Muscle of arm (tissue), 1 donor: ENCODE measurements at regions not wholly inside any gene's neighbourhood (a gene's known extent, or its start where the extent isn't known, plus 50 kb on each side); places are given as distances from the start of the nearest gene placed in this dataset.
"Not testable (repeated sequence)": the region's sequence is repeated elsewhere in the genome, so short reads cannot be mapped to it uniquely, and the experiment has no call there.

Experiments
- DNase-seq: peaks from one replicate; pipeline ENCODE4 v3.0.0-alpha.2; 2013

- no peak for DNase-seq
Observed at GRCh38 chr6:48613231-48613949, 502.4 kb upstream of the PTCHD4 start.

- DNase-seq = no peak
Observed at GRCh38 chr6:48611332-48611731, 500.3 kb upstream of the PTCHD4 start.

GRCh38 chr6:48610846-48611245 lies 499.8 kb upstream of the PTCHD4 start:
- no peak for DNase-seq

GRCh38 chr6:48606618-48607017 lies 495.6 kb upstream of the PTCHD4 start:
- DNase-seq = no peak

- DNase-seq = no peak
Observed at GRCh38 chr6:48597951-48598350, 487.0 kb upstream of the PTCHD4 start.

- no peak for DNase-seq
Observed at GRCh38 chr6:48596830-48597229, 485.8 kb upstream of the PTCHD4 start.

GRCh38 chr6:48591158-48591557 lies 480.2 kb upstream of the PTCHD4 start:
- not testable (repeated sequence) for DNase-seq

GRCh38 chr6:48584846-48585245 lies 473.8 kb upstream of the PTCHD4 start:
- DNase-seq = no peak

GRCh38 chr6:48570656-48571055 lies 459.7 kb upstream of the PTCHD4 start:
- DNase-seq = no peak

GRCh38 chr6:48568856-48569255 lies 457.9 kb upstream of the PTCHD4 start:
- no peak for DNase-seq

- DNase-seq = no peak
Observed at GRCh38 chr6:48567016-48567415, 456.0 kb upstream of the PTCHD4 start.

- no peak for DNase-seq
Observed at GRCh38 chr6:48564036-48564820, 453.2 kb upstream of the PTCHD4 start.

GRCh38 chr6:48563433-48563832 lies 452.4 kb upstream of the PTCHD4 start:
- no peak for DNase-seq

GRCh38 chr6:48560408-48560807 lies 449.4 kb upstream of the PTCHD4 start:
- no peak for DNase-seq

GRCh38 chr6:48553467-48554189 lies 442.6 kb upstream of the PTCHD4 start:
- no peak for DNase-seq

- no peak for DNase-seq
Observed at GRCh38 chr6:48552905-48553304, 441.9 kb upstream of the PTCHD4 start.

- DNase-seq = no peak
Observed at GRCh38 chr6:48550603-48551002, 439.6 kb upstream of the PTCHD4 start.

GRCh38 chr6:48542191-48542590 lies 431.2 kb upstream of the PTCHD4 start:
- no peak for DNase-seq

GRCh38 chr6:48541649-48542048 lies 430.7 kb upstream of the PTCHD4 start:
- DNase-seq = no peak

GRCh38 chr6:48535582-48536009 lies 424.6 kb upstream of the PTCHD4 start:
- DNase-seq = no peak

GRCh38 chr6:48530978-48531377 lies 420.0 kb upstream of the PTCHD4 start:
- not testable (repeated sequence) for DNase-seq

- DNase-seq = no peak
Observed at GRCh38 chr6:48525849-48526248, 414.9 kb upstream of the PTCHD4 start.

- DNase-seq = no peak
Observed at GRCh38 chr6:48520951-48521350, 410.0 kb upstream of the PTCHD4 start.
